ENCODE measurements at regions not wholly inside any gene's neighbourhood (a gene's known extent, or its start where the extent isn't known, plus 50 kb on each side); places are given as distances from the start of the nearest gene placed in this dataset.
A peak's percentile ranks its signal among the peaks of the same experiment; 100 is the strongest.
"Not testable (repeated sequence)": the region's sequence is repeated elsewhere in the genome, so short reads cannot be mapped to it uniquely, and the experiment has no call there.

DNA sequence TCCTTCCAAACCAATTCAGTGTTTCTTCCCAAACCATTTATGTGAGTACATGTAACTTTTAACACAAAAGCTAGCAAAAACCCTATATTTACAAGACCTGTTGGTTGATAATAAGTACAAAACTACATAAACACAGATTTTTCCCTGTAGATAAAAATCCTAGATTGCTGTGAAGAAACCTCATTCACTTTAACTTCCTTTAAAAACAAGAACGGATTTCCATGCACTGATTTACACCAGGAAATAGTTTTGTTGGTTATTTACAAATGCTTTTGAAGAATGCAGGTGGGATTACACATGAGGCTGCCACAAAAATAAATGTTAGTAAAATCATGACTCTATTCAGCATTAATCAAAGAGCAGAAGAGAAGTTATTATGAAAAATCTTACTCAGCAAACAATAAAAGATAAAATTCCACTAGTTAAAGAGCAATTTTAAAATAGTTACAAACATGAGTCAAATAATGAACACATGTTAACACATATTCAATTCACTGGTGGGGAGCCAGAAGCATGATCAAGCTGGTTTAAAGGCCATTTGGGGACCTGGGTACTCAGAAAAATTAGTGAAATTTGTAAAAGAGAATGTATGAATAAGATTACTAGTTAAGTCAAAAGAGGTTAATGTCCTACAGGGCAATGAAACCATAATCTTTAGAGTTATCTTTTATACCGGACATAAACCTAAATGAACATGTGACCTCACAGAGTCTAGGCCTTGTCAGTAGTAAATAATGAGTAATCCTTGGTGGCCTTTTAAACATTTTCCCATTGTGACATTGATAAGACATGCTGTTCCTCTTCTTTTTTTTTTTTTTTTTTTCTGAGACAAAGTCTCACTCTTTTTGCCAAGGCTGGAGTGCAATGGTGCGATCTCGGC is 79.9 kb downstream of the PHLDA1 start:
- Mint-ChIP-seq H3K9me3 (no peaks in the 10 kb centered on the region), H3K27ac (no peak overlapping the region), H3K36me3 (no peaks in the 10 kb centered on the region)
- ATAC-seq (no peak), DNase-seq (ENCODE audit: low spot score in 2 of 2) (no peak)

GRCh38 chr12:75947156-75947723 is 84.3 kb downstream of the PHLDA1 start:
- DNase-seq (ENCODE audit: low spot score in 2 of 2) (no peak), ATAC-seq (no peak)
- H3K9me3 Mint-ChIP-seq = no peaks in the 10 kb centered on the region
- H3K36me3 Mint-ChIP-seq = no peaks in the 10 kb centered on the region
- H3K27ac Mint-ChIP-seq = no peak overlapping the region

DNA sequence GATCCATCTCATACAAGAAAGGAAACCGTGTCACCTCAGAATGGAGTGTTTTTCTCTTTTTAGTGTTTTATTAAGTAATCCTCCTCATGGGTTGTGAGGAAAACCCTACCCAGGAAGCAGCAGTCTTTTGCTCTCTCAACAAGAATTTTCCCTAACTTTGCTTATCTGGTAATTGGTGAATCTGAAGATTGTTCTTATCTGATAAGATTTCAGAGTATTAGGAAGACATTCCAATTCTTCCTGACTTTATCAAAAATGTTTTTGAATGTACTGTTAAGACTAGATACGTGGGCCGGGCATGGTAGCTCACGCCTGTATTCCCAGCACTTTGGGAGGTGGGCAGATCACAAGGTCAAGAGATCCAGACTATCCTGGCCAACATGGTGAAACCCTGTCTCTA is 86.0 kb downstream of the PHLDA1 start:
- H3K27ac Mint-ChIP-seq = peak overlapping the region in 1 of 2 donors; percentile 89
- ATAC-seq = no peak
- DNase-seq (ENCODE audit: low spot score in 2 of 2) = no peak
- H3K9me3 Mint-ChIP-seq = no peaks in the 10 kb centered on the region
- H3K36me3 Mint-ChIP-seq = peaks cover 0 to 2% of the 10 kb centered on the region in 2 donors

GRCh38 chr12:75944905-75945432 is 86.6 kb downstream of the PHLDA1 start:
- no peak for ATAC-seq
- no peak for DNase-seq (ENCODE audit: low spot score in 2 of 2)
- Mint-ChIP-seq H3K27ac (peak overlapping the region; percentile 12 to 89), H3K36me3 (peaks cover 0 to 4% of the 10 kb centered on the region in 2 donors), H3K9me3 (no peaks in the 10 kb centered on the region)

DNA sequence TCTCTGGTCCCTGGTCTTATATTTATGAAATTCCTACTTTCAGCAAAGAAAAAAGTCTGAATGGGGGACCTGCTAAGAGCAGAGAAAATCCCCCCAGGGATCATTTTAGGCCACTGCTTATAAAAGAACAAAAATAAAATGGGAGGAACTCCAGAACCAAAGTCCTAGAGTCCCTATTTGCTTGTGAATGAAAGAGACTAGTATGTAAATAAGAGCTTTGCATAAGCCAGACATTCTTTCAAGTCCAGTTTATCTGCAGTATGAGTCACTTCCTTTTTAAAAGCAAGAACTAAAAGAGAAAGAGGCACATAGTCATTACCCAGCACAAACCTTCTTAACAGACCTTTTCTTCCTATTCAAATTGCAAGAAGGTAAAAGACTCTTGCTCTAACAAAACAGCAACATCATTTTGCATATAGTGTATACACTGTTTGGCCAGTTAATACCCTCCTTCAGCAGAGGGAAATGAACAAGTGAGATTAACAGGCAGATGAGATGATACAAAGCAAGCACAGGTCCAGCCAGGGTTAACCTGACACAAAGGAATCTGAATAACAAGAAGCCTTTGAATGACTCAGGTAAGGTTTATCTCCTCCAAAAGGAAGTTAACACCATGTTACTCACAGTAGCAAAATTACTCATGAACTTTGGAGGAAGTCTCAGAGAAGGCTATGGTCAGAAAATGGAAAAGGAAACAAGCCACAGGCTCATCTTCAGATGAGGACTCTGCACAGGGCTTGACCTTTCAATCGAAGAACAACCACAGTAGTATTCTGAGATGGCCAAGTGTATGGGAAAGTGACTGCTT is 87.3 kb downstream of the PHLDA1 start:
- no peaks in the 10 kb centered on the region for H3K9me3 Mint-ChIP-seq
- H3K27ac Mint-ChIP-seq = peak overlapping the region; percentile 89 to 94
- DNase-seq (ENCODE audit: low spot score in 2 of 2) (peak; percentile 45 to 59), ATAC-seq (peak; percentile 91 to 92)
- peaks cover 0 to 4% of the 10 kb centered on the region in 2 donors for H3K36me3 Mint-ChIP-seq

- peaks cover 0 to 4% of the 10 kb centered on the region in 2 donors for H3K36me3 Mint-ChIP-seq
- no peak for DNase-seq (ENCODE audit: low spot score in 2 of 2)
- H3K27ac Mint-ChIP-seq = peak overlapping the region; percentile 89 to 94
- peak in 1 of 2 donors; percentile 5 for ATAC-seq
- no peaks in the 10 kb centered on the region for H3K9me3 Mint-ChIP-seq
Measured at GRCh38 chr12:75943730-75944096, 87.9 kb downstream of the PHLDA1 start.

GRCh38 chr12:75941661-75942060 is 89.9 kb downstream of the PHLDA1 start:
- not testable (repeated sequence) for DNase-seq (ENCODE audit: low spot score in 2 of 2); ATAC-seq; H3K9me3 Mint-ChIP-seq

DNA sequence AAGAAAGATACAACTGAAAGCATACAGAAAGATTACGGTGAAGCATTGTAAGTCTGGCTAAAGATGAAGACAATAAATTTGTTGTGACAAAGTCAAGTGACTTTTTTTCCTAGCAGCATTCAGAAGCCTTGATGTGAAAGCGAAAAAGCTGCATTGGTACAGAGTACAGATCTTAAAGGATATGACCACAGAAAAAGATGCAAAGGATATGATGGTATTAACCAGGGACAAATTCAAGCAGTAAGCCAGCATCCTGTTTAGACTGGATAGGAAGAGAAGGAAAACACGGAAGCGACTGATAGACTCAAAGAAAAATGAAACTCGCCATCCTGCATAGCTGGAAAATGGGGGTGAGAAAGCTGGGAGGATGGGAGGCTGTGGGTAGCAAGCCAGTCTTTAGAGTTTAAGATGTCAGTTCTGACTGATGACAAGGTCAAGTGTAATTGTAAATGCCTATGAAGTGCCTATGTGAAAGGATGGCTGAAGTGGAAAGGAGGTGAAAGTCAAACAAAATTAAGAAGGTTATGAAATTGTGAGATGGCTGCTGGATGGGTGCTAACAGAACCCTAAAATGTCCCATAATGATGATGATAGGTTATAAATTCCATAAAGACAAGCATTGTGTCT is 92.4 kb downstream of the PHLDA1 start:
- Mint-ChIP-seq H3K36me3 (peaks cover 0 to 4% of the 10 kb centered on the region in 2 donors), H3K27ac (no peak overlapping the region), H3K9me3 (no peaks in the 10 kb centered on the region)
- ATAC-seq = peak in 1 of 2 donors; percentile 28
- no peak for DNase-seq (ENCODE audit: low spot score in 2 of 2)

More at GRCh38 chr12:75941661-75942060, 89.9 kb downstream of the PHLDA1 start:
- H3K27ac Mint-ChIP-seq, H3K36me3 Mint-ChIP-seq: not testable (repeated sequence)

DNA sequence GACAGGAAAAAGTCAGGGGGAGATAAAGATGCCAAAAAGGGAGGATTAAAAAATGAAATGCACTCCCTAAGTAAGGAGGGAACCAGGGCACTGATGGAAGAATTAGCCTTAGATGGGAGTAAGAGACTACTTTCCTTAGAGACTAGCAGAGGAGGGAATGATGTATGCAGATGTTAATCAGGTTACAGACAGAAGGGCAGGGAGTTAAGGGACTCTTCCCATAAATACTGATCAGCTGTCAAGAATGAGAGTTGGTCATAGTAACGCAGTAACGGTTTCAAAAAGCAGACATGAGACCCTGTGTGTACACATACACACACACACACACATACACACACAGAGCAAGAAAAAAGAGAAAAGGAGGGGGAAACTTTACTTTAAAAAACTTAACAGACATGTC is 93.4 kb downstream of the PHLDA1 start:
- DNase-seq (ENCODE audit: low spot score in 2 of 2) (no peak), ATAC-seq (no peak)
- H3K27ac Mint-ChIP-seq = no peak overlapping the region
- no peaks in the 10 kb centered on the region for H3K9me3 Mint-ChIP-seq
- H3K36me3 Mint-ChIP-seq = peaks cover 0 to 4% of the 10 kb centered on the region in 2 donors

DNA sequence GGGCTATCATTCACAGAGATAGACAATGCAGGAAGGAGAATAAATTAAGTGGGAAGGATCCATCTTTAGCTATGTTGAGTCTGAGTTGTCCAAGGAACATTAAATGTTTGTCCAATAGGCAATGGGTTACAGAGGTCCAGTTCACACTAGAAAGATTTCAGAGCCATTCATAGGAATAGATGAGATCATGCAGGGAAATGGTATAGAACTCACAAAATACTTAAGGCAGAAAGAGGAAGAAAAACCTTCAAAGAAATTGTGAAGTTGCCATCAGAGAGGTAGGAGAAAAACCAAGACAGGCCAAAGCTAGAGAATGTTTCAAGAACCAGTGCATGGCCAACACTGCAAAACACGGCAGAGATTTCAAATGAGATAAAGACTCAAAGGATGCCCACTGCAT is 94.1 kb downstream of the PHLDA1 start:
- peaks cover 0 to 4% of the 10 kb centered on the region in 2 donors for H3K36me3 Mint-ChIP-seq
- H3K27ac Mint-ChIP-seq = no peak overlapping the region
- no peaks in the 10 kb centered on the region for H3K9me3 Mint-ChIP-seq
- DNase-seq (ENCODE audit: low spot score in 2 of 2) (no peak), ATAC-seq (no peak)

GRCh38 chr12:75936515-75937440 is 94.8 kb downstream of the PHLDA1 start:
- ATAC-seq (no peak), DNase-seq (ENCODE audit: low spot score in 2 of 2) (no peak)
- Mint-ChIP-seq H3K36me3 (peaks cover 5 to 9% of the 10 kb centered on the region in 2 donors), H3K9me3 (peaks cover 0 to 3% of the 10 kb centered on the region in 2 donors), H3K27ac (no peak overlapping the region)

GRCh38 chr12:75935539-75936242 is 95.9 kb downstream of the PHLDA1 start:
- DNase-seq (ENCODE audit: low spot score in 2 of 2) (no peak), ATAC-seq (no peak)
- H3K9me3 Mint-ChIP-seq = peaks cover 0 to 3% of the 10 kb centered on the region in 2 donors
- H3K27ac Mint-ChIP-seq = no peak overlapping the region
- H3K36me3 Mint-ChIP-seq = peaks cover 5 to 9% of the 10 kb centered on the region in 2 donors

GRCh38 chr12:75933101-75933500 is 98.5 kb downstream of the PHLDA1 start:
- Mint-ChIP-seq H3K9me3 (peaks cover 0 to 3% of the 10 kb centered on the region in 2 donors), H3K36me3 (peaks cover 5% of the 10 kb centered on the region in 2 donors), H3K27ac (peak overlapping the region in 1 of 2 donors; percentile 78)
- ATAC-seq (no peak), DNase-seq (ENCODE audit: low spot score in 2 of 2) (no peak)

GRCh38 chr12:75932241-75932640 is 99.3 kb downstream of the PHLDA1 start:
- DNase-seq (ENCODE audit: low spot score in 2 of 2) (no peak), ATAC-seq (no peak)
- Mint-ChIP-seq H3K36me3 (peaks cover 5% of the 10 kb centered on the region in 2 donors), H3K9me3 (peaks cover 0 to 8% of the 10 kb centered on the region in 2 donors), H3K27ac (no peak overlapping the region)

Measured in activated naive CD4-positive, alpha-beta T cell treated with anti-CD3 and anti-CD28 coated beads, Interleukin-2, amount 50 U/mL, for 72 hours (primary cell).